Breast epithelium (tissue), 4 donors: ENCODE measurements at regions not wholly inside any gene's neighbourhood (a gene's known extent, or its start where the extent isn't known, plus 50 kb on each side); places are given as distances from the start of the nearest gene placed in this dataset.

Source experiments
- DNase-seq, 2 donors: peaks; one replicate each; pipeline ENCODE4 v3.0.0-alpha.2; 2019; ENCODE audit warnings: low spot score in 2 of 2
- H3K27ac ChIP-seq, 2 donors: fragments of 200-600 bp; sonication (generic) in 1 of 2; one replicate each; pipeline ENCODE4 v1.5.1; 2016 to 2019; ENCODE audit warnings: mild to moderate bottlenecking in 1 of 2
- H3K27me3 ChIP-seq, 2 donors: fragments of 200-600 bp; sonication (generic) in 1 of 2; one replicate each; pipeline versions ENCODE4 v1.5.1 to v1.6.0; 2017 to 2019; ENCODE audit warnings: control low read depth in 1 of 2, mild to moderate bottlenecking in 1 of 2
- H3K36me3 ChIP-seq: fragments of 200-600 bp; one replicate; pipeline ENCODE4 v1.5.1; 2019
- H3K4me1 ChIP-seq, 2 donors: fragments of 200-600 bp; sonication (generic); one replicate each; pipeline ENCODE4 v1.5.1; 2016 to 2019; ENCODE audit warnings: control low read depth in 1 of 2
- H3K4me3 ChIP-seq, 3 donors: fragments of 200-600 bp; sonication (generic); 1 replicate in 2 of 3; 2 replicates in 1 of 3; pipeline ENCODE4 v1.5.1; 2016 to 2019; ENCODE audit warnings: mild to moderate bottlenecking in 3 of 3, moderate library complexity in 2 of 3
- H3K9me3 ChIP-seq, 2 donors: fragments of 200-600 bp; sonication (generic) in 1 of 2; one replicate each; pipeline ENCODE4 v1.5.1; 2016 to 2019; ENCODE audit warnings: control low read depth in 1 of 2
- CTCF ChIP-seq, 3 donors: fragments of 450-650 bp; IDR thresholded peaks; one replicate each; pipeline ENCODE4 v1.5.1; 2016 to 2017; ENCODE audit warnings: antibody characterized with exemption in 3 of 3, mild to moderate bottlenecking in 3 of 3, moderate library complexity in 3 of 3
- POLR2A ChIP-seq: fragments of 450-650 bp; IDR thresholded peaks from one replicate; pipeline ENCODE4 v1.6.1; 2016; ENCODE audit warnings: antibody characterized with exemption, mild to moderate bottlenecking, moderate library complexity
- POLR2AphosphoS5 ChIP-seq, 3 donors: sonication (generic); formaldehyde crosslinking; IDR thresholded peaks; one replicate each; pipeline ENCODE4 v1.6.1; 2017; ENCODE audit warnings: antibody characterized with exemption in 3 of 3
- intact Hi-C: fragments of 100-400 bp; cut with DNase I; formaldehyde crosslinking; loops from one replicate; pipeline ENCODE4 v1.15.1; 2023; ENCODE audit warnings: low total_unique reads

GRCh38 chr6:18667612-18668011, 280.5 kb downstream of the RNF144B start:
- Histone ChIP-seq H3K9me3 (no peaks in the 10 kb centered on the region), H3K4me3 (no peak overlapping the region), H3K4me1 (no peaks in the 10 kb centered on the region), H3K27me3 (no peaks in the 10 kb centered on the region), H3K27ac (no peak overlapping the region), H3K36me3 (no peaks in the 10 kb centered on the region)
- TF ChIP-seq POLR2AphosphoS5 (IDR thresholded peaks at IDR 0.05) (no peak), POLR2A (no peak), CTCF (IDR thresholded peaks at IDR 0.05) (no peak)
- intact Hi-C loops: no loop called here
- DNase-seq: no peak

- Histone ChIP-seq H3K4me1 (no peaks in the 10 kb centered on the region), H3K9me3 (no peaks in the 10 kb centered on the region), H3K27me3 (no peaks in the 10 kb centered on the region), H3K27ac (no peak overlapping the region), H3K4me3 (no peak overlapping the region), H3K36me3 (no peaks in the 10 kb centered on the region)
- TF ChIP-seq POLR2A (no peak), POLR2AphosphoS5 (IDR thresholded peaks at IDR 0.05) (no peak), CTCF (IDR thresholded peaks at IDR 0.05) (no peak)
- DNase-seq: no peak
- intact Hi-C loops: no loop called here
These were observed 281.8 kb downstream of the RNF144B start for GRCh38 chr6:18668994-18669393.

- Histone ChIP-seq H3K36me3 (no peaks in the 10 kb centered on the region), H3K27ac (no peak overlapping the region), H3K4me1 (no peaks in the 10 kb centered on the region), H3K9me3 (no peaks in the 10 kb centered on the region), H3K4me3 (no peak overlapping the region), H3K27me3 (no peaks in the 10 kb centered on the region)
- intact Hi-C loops: no loop called here
- DNase-seq: no peak
- TF ChIP-seq POLR2A: no peak
- TF ChIP-seq CTCF (IDR thresholded peaks at IDR 0.05): no peak
- no peak for TF ChIP-seq POLR2AphosphoS5 (IDR thresholded peaks at IDR 0.05)
These were observed 285.7 kb downstream of the RNF144B start for GRCh38 chr6:18672852-18673251.

GRCh38 chr6:18674346-18674745, 287.2 kb downstream of the RNF144B start:
- H3K9me3 ChIP-seq: peaks cover 0 to 5% of the 10 kb centered on the region in 2 donors
- intact Hi-C loops: no loop called here
- no peaks in the 10 kb centered on the region for H3K36me3 ChIP-seq
- no peak overlapping the region for H3K27ac ChIP-seq
- H3K27me3 ChIP-seq: no peaks in the 10 kb centered on the region
- DNase-seq: no peak
- no peaks in the 10 kb centered on the region for H3K4me1 ChIP-seq
- no peak for TF ChIP-seq CTCF (IDR thresholded peaks at IDR 0.05)
- H3K4me3 ChIP-seq: no peak overlapping the region

GRCh38 chr6:18675881-18676280, 288.7 kb downstream of the RNF144B start:
- Histone ChIP-seq H3K27me3 (no peaks in the 10 kb centered on the region), H3K4me3 (no peak overlapping the region), H3K27ac (no peak overlapping the region), H3K4me1 (no peaks in the 10 kb centered on the region), H3K9me3 (peaks cover 0 to 5% of the 10 kb centered on the region in 2 donors), H3K36me3 (no peaks in the 10 kb centered on the region)
- no peak for DNase-seq
- TF ChIP-seq CTCF (IDR thresholded peaks at IDR 0.05): no peak
- TF ChIP-seq POLR2A: no peak
- no peak for TF ChIP-seq POLR2AphosphoS5 (IDR thresholded peaks at IDR 0.05)
- intact Hi-C loops: no loop called here
